H1 (cell line): ENCODE measurements at regions not wholly inside any gene's neighbourhood (a gene's known extent, or its start where the extent isn't known, plus 50 kb on each side); places are given as distances from the start of the nearest gene placed in this dataset.

Experiments used
- EGR1 ChIP-seq: IDR thresholded peaks from 2 replicates; pipeline ENCODE4 v1.6.1; 2011; ENCODE audit warnings: low read depth, low read length, borderline replicate concordance
- EZH2 ChIP-seq: fragments of 200-600 bp; sonication (generic); IDR thresholded peaks from 2 replicates; pipeline ENCODE4 v1.7.1; 2012; ENCODE audit warnings: low read depth, mild to moderate bottlenecking, moderate library complexity, low read length, inconsistent platforms; ENCODE audit not compliant: severe bottlenecking
- FOSL1 ChIP-seq: IDR thresholded peaks from 2 replicates; pipeline ENCODE4 v1.6.1; 2011; ENCODE audit warnings: mild to moderate bottlenecking, low read depth, low read length, moderate library complexity; ENCODE audit not compliant: insufficient read depth
- RXRA ChIP-seq: IDR thresholded peaks from 2 replicates; pipeline ENCODE4 v1.6.1; 2011; ENCODE audit warnings: low read depth, mild to moderate bottlenecking, low read length, moderate library complexity; ENCODE audit not compliant: insufficient read depth
- TAF1 ChIP-seq: IDR thresholded peaks from 2 replicates; pipeline ENCODE4 v1.6.1; 2011; ENCODE audit warnings: mild to moderate bottlenecking, low read depth, low read length
- TBP ChIP-seq: IDR thresholded peaks from 2 replicates; pipeline ENCODE4 v1.6.1; 2011; ENCODE audit warnings: low read depth, low read length, improper control_type of control experiment
- TCF12 ChIP-seq: IDR thresholded peaks from 2 replicates; pipeline ENCODE4 v1.6.1; 2011; ENCODE audit warnings: low read depth, mild to moderate bottlenecking, low read length
- TF ChIP-seq, protein P1 (sequence below), 3 experiments: IDR thresholded peaks; 1 replicate in 2 of 3; 2 replicates in 1 of 3; pipeline versions ENCODE4 v1.5.1 to v1.6.1; 2011; ENCODE audit warnings: low read length in 3 of 3, mild to moderate bottlenecking in 3 of 3, inconsistent platforms in 2 of 3, low read depth in 1 of 3, moderate library complexity in 1 of 3; ENCODE audit not compliant: insufficient read depth in 1 of 3; ENCODE audit errors: control extremely low read depth in 1 of 3

DNA sequence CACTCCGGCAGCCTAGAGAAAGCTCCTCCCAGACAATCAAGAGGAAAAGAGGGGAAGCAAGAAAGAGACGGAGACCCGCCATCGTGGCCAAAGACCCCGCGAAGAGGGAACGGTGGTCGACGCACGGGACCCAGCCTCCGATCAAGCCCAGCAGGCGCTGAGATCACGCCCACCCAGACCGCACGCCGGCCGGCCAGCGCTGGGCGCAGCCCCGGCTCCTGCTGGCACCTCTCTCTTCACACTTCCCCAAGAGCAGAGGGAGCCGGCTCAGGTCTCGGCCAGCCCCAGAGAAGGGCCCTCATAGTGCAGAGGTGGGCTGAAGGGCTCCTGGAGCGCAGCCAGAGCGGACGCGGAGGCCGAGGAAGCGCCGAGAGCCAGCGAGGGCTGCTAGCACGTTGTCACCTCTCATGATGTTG is 918.4 kb upstream of the ADAMTS5 start:
- no peak for TF ChIP-seq EGR1
- TF ChIP-seq TCF12: no peak
- TF ChIP-seq TBP: no peak
- TF ChIP-seq TAF1: no peak
- TF ChIP-seq FOSL1: no peak
- TF ChIP-seq RXRA: no peak
- no peak for TF ChIP-seq EZH2
- TF ChIP-seq, protein P1, sequence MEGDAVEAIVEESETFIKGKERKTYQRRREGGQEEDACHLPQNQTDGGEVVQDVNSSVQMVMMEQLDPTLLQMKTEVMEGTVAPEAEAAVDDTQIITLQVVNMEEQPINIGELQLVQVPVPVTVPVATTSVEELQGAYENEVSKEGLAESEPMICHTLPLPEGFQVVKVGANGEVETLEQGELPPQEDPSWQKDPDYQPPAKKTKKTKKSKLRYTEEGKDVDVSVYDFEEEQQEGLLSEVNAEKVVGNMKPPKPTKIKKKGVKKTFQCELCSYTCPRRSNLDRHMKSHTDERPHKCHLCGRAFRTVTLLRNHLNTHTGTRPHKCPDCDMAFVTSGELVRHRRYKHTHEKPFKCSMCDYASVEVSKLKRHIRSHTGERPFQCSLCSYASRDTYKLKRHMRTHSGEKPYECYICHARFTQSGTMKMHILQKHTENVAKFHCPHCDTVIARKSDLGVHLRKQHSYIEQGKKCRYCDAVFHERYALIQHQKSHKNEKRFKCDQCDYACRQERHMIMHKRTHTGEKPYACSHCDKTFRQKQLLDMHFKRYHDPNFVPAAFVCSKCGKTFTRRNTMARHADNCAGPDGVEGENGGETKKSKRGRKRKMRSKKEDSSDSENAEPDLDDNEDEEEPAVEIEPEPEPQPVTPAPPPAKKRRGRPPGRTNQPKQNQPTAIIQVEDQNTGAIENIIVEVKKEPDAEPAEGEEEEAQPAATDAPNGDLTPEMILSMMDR (IDR thresholded peaks at IDR 0.05; ENCODE audit: control extremely low read depth in 1 of 3, insufficient read depth in 1 of 3, low read depth in 1 of 3, low read length in 3 of 3): no peak
